ENCODE measurements at regions not wholly inside any gene's neighbourhood (a gene's known extent, or its start where the extent isn't known, plus 50 kb on each side); places are given as distances from the start of the nearest gene placed in this dataset.

GRCh38 chr6:103886951-103887350, 972.8 kb downstream of the HACE1 start:
- DNase-seq (ENCODE audit: low read depth, low spot score) (no peak), ATAC-seq (no peak)
- no peaks in the 10 kb centered on the region for H3K4me1 ChIP-seq (ENCODE audit: control insufficient read depth, insufficient read depth, low read length)
- H3K36me3 ChIP-seq (ENCODE audit: control insufficient read depth, insufficient read depth, low read length) = no peaks in the 10 kb centered on the region
- ChIA-PET POLR2A (no interaction called here), CTCF (no interaction called here)
- H3K27ac ChIP-seq (ENCODE audit: low read length) = no peak overlapping the region
- TF ChIP-seq POLR2AphosphoS5 (IDR thresholded peaks at IDR 0.05; ENCODE audit: low read depth, low read length) = no peak
- TF ChIP-seq CTCF (IDR thresholded peaks at IDR 0.05) = no peak
- TF ChIP-seq, protein P1, sequence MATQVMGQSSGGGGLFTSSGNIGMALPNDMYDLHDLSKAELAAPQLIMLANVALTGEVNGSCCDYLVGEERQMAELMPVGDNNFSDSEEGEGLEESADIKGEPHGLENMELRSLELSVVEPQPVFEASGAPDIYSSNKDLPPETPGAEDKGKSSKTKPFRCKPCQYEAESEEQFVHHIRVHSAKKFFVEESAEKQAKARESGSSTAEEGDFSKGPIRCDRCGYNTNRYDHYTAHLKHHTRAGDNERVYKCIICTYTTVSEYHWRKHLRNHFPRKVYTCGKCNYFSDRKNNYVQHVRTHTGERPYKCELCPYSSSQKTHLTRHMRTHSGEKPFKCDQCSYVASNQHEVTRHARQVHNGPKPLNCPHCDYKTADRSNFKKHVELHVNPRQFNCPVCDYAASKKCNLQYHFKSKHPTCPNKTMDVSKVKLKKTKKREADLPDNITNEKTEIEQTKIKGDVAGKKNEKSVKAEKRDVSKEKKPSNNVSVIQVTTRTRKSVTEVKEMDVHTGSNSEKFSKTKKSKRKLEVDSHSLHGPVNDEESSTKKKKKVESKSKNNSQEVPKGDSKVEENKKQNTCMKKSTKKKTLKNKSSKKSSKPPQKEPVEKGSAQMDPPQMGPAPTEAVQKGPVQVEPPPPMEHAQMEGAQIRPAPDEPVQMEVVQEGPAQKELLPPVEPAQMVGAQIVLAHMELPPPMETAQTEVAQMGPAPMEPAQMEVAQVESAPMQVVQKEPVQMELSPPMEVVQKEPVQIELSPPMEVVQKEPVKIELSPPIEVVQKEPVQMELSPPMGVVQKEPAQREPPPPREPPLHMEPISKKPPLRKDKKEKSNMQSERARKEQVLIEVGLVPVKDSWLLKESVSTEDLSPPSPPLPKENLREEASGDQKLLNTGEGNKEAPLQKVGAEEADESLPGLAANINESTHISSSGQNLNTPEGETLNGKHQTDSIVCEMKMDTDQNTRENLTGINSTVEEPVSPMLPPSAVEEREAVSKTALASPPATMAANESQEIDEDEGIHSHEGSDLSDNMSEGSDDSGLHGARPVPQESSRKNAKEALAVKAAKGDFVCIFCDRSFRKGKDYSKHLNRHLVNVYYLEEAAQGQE (IDR thresholded peaks at IDR 0.05; ENCODE audit: insufficient read depth in 1 of 2, low read depth in 2 of 2, low read length in 1 of 2) = no peak
- TF ChIP-seq TCF7L2 (IDR thresholded peaks at IDR 0.05; ENCODE audit: low read depth, low read length) = no peak
- no peak for TF ChIP-seq SIN3A (IDR thresholded peaks at IDR 0.05; ENCODE audit: borderline replicate concordance, insufficient read depth, low read depth, low read length)
- in situ Hi-C loops (cut with HindIII; ENCODE audit: low pct_unique_long_range_greater_than_20kb, low sequenced_read_pairs) (no loop called here), intact Hi-C loops (cut with micrococcal nuclease; ENCODE audit: unreplicated experiment) (no loop called here)
- no TSS peak for BruUV-seq (replicated peaks)
- H3K27me3 ChIP-seq (ENCODE audit: control insufficient read depth, insufficient read depth, low read length) = no peaks in the 10 kb centered on the region
- no peak overlapping the region for H3K4me3 ChIP-seq (ENCODE audit: low read depth in 2 of 2, low read length in 2 of 2)
- no peaks in the 10 kb centered on the region for H3K9me3 ChIP-seq (ENCODE audit: control insufficient read depth, insufficient read depth, low read depth, low read length)

- Histone ChIP-seq H3K4me1 (ENCODE audit: control insufficient read depth, insufficient read depth, low read length) (no peaks in the 10 kb centered on the region), H3K9me3 (ENCODE audit: control insufficient read depth, insufficient read depth, low read depth, low read length) (no peaks in the 10 kb centered on the region), H3K4me3 (ENCODE audit: low read depth in 2 of 2, low read length in 2 of 2) (no peak overlapping the region), H3K27me3 (ENCODE audit: control insufficient read depth, insufficient read depth, low read length) (no peaks in the 10 kb centered on the region), H3K27ac (ENCODE audit: low read length) (no peak overlapping the region), H3K36me3 (ENCODE audit: control insufficient read depth, insufficient read depth, low read length) (no peaks in the 10 kb centered on the region)
- BruUV-seq (replicated peaks) = no TSS peak
- ATAC-seq (no peak), DNase-seq (ENCODE audit: low read depth, low spot score) (no peak)
- ChIA-PET CTCF (no interaction called here), POLR2A (no interaction called here)
- intact Hi-C loops (cut with micrococcal nuclease; ENCODE audit: unreplicated experiment) = no loop called here
- in situ Hi-C loops (cut with HindIII; ENCODE audit: low pct_unique_long_range_greater_than_20kb, low sequenced_read_pairs) = no loop called here
- TF ChIP-seq, protein P1 (IDR thresholded peaks at IDR 0.05; ENCODE audit: insufficient read depth in 1 of 2, low read depth in 2 of 2, low read length in 1 of 2) = no peak
- TF ChIP-seq POLR2AphosphoS5 (IDR thresholded peaks at IDR 0.05; ENCODE audit: low read depth, low read length) (no peak), CTCF (IDR thresholded peaks at IDR 0.05) (no peak), SIN3A (IDR thresholded peaks at IDR 0.05; ENCODE audit: borderline replicate concordance, insufficient read depth, low read depth, low read length) (no peak), TCF7L2 (IDR thresholded peaks at IDR 0.05; ENCODE audit: low read depth, low read length) (no peak)
Measured at GRCh38 chr6:103885446-103885845, 974.3 kb downstream of the HACE1 start.

All from Panc1 (cell line).